PC-9 (cell line): ENCODE measurements at regions not wholly inside any gene's neighbourhood (a gene's known extent, or its start where the extent isn't known, plus 50 kb on each side); places are given as distances from the start of the nearest gene placed in this dataset.

ENCODE experiments used
- BruUV-seq: library from RNA; stranded (reverse); fragments of 400-500 nt; replicated peaks from 2 replicates; lab custom pipeline; 2021; lab: Mats Ljungman, UMichigan
- CTCF ChIA-PET: fragments of 300-600 bp; sonication (Branson Sonifier 250); formaldehyde crosslinking; loops from one replicate; lab custom pipeline; 2022; ENCODE audit warnings: antibody characterized with exemption; lab: Charles Lee
- POLR2A ChIA-PET: fragments of 300-600 bp; sonication (Branson Sonifier 250); formaldehyde crosslinking; loops from one replicate; lab custom pipeline; 2022; ENCODE audit warnings: antibody characterized with exemption; ENCODE audit not compliant: unreplicated experiment; lab: Charles Lee
- DNase-seq, 2 experiments: peaks; one replicate each; pipeline versions ENCODE4 v3.0.0 to v3.0.0-alpha.2; 2015 to 2022; ENCODE audit warnings: mixed read lengths in 1 of 2
- H2AFZ ChIP-seq: fragments of 200-600 bp; sonication (generic); 2 replicates; pipeline ENCODE4 v1.8.1; 2017; ENCODE audit warnings: antibody characterized with exemption
- H3F3A ChIP-seq: fragments of 200-600 bp; sonication (generic); 2 replicates; pipeline ENCODE4 v1.8.1; 2017; ENCODE audit warnings: antibody characterized with exemption, mild to moderate bottlenecking, low read depth; ENCODE audit not compliant: insufficient read depth
- H3K27ac ChIP-seq: fragments of 200-600 bp; sonication (generic); 2 replicates; pipeline ENCODE4 v1.6.1; 2016; ENCODE audit warnings: mixed run types
- H3K27me3 ChIP-seq: fragments of 200-600 bp; sonication (generic); 2 replicates; pipeline ENCODE4 v1.6.1; 2016; ENCODE audit warnings: low read depth, mixed run types; ENCODE audit not compliant: insufficient read depth
- H3K36me3 ChIP-seq: fragments of 200-600 bp; sonication (generic); 2 replicates; pipeline ENCODE4 v1.6.1; 2016; ENCODE audit warnings: low read depth, mixed run types
- H3K4me1 ChIP-seq: fragments of 200-600 bp; sonication (generic); replicated peaks from 2 replicates; pipeline ENCODE4 v1.6.1; 2016; ENCODE audit warnings: mixed run types; ENCODE audit not compliant: insufficient read depth
- H3K4me2 ChIP-seq: fragments of 200-600 bp; sonication (generic); 2 replicates; pipeline ENCODE4 v1.6.1; 2017; ENCODE audit warnings: mixed run types
- H3K4me3 ChIP-seq: fragments of 200-600 bp; sonication (generic); 2 replicates; pipeline ENCODE4 v1.6.1; 2016; ENCODE audit warnings: mixed run types
- H3K79me2 ChIP-seq: fragments of 200-600 bp; sonication (generic); 2 replicates; pipeline ENCODE4 v1.6.1; 2017; ENCODE audit warnings: low read depth, mixed run types
- H3K9me2 ChIP-seq: fragments of 200-600 bp; sonication (generic); 2 replicates; pipeline ENCODE4 v1.8.1; 2017; ENCODE audit warnings: mild to moderate bottlenecking; ENCODE audit not compliant: insufficient read depth
- H3K9me3 ChIP-seq: fragments of 200-600 bp; sonication (generic); 2 replicates; pipeline ENCODE4 v1.8.1; 2016; ENCODE audit warnings: low read depth; ENCODE audit not compliant: insufficient read depth
- H4K20me1 ChIP-seq: fragments of 200-600 bp; sonication (generic); 2 replicates; pipeline ENCODE4 v1.8.1; 2017; ENCODE audit not compliant: insufficient read depth
- EZH2 ChIP-seq: fragments of 200-600 bp; sonication (generic); IDR thresholded peaks from 2 replicates; pipeline ENCODE4 v1.8.0; 2017; ENCODE audit warnings: antibody characterized with exemption, low read depth
- intact Hi-C: fragments of 100-400 bp; cut with micrococcal nuclease; formaldehyde crosslinking; loops from one replicate; pipeline ENCODE4 v1.10.0; 2022; ENCODE audit not compliant: unreplicated experiment
- TF ChIP-seq, protein P1 (sequence below): fragments of 200-600 bp; sonication (generic); conservative IDR thresholded peaks from 2 replicates; pipeline ENCODE4 v1.6.1; 2017; ENCODE audit warnings: mixed run types, antibody characterized with exemption, mild to moderate bottlenecking, moderate library complexity

DNA sequence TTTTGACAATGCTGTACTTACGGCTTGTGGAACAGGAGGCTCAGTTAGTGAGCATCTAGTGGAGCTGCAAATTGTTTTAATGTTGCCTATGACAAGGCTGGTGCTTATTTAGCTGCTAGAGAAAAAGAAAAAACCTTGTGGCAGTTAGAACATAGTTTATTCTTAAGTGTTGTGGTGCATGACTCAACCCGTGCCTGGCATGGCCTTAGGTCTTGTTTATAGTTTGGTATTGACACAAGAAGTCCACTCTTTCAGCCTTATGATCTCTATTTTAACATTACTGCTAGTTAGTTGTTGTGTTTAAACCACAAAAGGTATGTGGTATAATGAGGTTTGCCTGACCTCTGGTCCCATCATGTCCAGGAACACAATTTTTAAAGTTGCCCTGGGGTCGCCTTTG, 744.6 kb downstream of the FAM181B start:
- Histone ChIP-seq H3K4me1 (no peaks in the 10 kb centered on the region), H4K20me1 (no peaks in the 10 kb centered on the region), H3K79me2 (no peaks in the 10 kb centered on the region), H3K9me2 (no peaks in the 10 kb centered on the region), H3K4me2 (no peak overlapping the region), H3K9me3 (no peaks in the 10 kb centered on the region), H3F3A (no peaks in the 10 kb centered on the region), H3K27ac (no peak overlapping the region), H3K27me3 (no peaks in the 10 kb centered on the region), H2AFZ (no peak overlapping the region), H3K4me3 (no peak overlapping the region), H3K36me3 (no peaks in the 10 kb centered on the region)
- ChIA-PET CTCF (no interaction called here), POLR2A (no interaction called here)
- no TSS peak for BruUV-seq
- no peak for DNase-seq
- intact Hi-C loops, result no loop called here
- TF ChIP-seq EZH2, result no peak
- TF ChIP-seq, protein P1, sequence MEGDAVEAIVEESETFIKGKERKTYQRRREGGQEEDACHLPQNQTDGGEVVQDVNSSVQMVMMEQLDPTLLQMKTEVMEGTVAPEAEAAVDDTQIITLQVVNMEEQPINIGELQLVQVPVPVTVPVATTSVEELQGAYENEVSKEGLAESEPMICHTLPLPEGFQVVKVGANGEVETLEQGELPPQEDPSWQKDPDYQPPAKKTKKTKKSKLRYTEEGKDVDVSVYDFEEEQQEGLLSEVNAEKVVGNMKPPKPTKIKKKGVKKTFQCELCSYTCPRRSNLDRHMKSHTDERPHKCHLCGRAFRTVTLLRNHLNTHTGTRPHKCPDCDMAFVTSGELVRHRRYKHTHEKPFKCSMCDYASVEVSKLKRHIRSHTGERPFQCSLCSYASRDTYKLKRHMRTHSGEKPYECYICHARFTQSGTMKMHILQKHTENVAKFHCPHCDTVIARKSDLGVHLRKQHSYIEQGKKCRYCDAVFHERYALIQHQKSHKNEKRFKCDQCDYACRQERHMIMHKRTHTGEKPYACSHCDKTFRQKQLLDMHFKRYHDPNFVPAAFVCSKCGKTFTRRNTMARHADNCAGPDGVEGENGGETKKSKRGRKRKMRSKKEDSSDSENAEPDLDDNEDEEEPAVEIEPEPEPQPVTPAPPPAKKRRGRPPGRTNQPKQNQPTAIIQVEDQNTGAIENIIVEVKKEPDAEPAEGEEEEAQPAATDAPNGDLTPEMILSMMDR, result no peak

DNA sequence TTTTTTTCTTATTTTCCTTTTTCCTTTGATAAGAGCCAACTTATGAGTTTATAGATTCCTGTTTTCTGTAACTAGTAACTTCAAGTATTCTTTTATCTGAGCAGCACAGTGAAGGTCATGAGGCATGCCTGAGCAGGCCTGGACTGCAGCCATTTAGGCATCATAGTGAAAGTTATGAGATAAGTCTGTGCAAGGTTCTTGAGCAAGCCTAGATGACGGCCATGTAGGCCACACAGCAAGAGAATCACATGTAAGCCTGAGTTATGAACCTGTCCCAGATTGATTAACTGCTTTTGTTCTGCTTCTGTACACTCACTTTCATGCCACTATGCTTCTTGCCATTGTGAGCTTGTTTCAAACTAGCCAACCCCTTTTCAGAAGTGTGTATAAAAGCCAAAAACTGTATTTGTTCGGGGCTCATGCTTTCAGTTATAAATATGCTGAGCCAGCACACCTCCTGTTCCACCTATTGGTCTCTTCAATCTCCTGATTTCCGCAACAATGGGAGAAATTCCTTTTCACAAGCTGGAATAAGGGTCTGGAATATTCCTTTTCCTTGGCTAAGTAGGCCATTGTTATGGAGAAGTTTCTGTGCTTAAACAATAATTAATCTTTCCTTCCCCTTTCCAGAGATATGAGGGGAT, 745.7 kb downstream of the FAM181B start:
- Histone ChIP-seq H3K4me1 (no peaks in the 10 kb centered on the region), H3K36me3 (no peaks in the 10 kb centered on the region), H3F3A (no peaks in the 10 kb centered on the region), H4K20me1 (no peaks in the 10 kb centered on the region), H3K79me2 (no peaks in the 10 kb centered on the region), H3K9me3 (no peaks in the 10 kb centered on the region), H2AFZ (no peak overlapping the region), H3K4me3 (no peak overlapping the region), H3K4me2 (no peak overlapping the region), H3K9me2 (no peaks in the 10 kb centered on the region), H3K27ac (no peak overlapping the region), H3K27me3 (no peaks in the 10 kb centered on the region)
- POLR2A ChIA-PET, result no interaction called here
- no TSS peak for BruUV-seq
- DNase-seq, result no peak
- CTCF ChIA-PET, result no interaction called here
- TF ChIP-seq EZH2, result no peak
- TF ChIP-seq, protein P1, result no peak
- intact Hi-C loops, result no loop called here

DNA sequence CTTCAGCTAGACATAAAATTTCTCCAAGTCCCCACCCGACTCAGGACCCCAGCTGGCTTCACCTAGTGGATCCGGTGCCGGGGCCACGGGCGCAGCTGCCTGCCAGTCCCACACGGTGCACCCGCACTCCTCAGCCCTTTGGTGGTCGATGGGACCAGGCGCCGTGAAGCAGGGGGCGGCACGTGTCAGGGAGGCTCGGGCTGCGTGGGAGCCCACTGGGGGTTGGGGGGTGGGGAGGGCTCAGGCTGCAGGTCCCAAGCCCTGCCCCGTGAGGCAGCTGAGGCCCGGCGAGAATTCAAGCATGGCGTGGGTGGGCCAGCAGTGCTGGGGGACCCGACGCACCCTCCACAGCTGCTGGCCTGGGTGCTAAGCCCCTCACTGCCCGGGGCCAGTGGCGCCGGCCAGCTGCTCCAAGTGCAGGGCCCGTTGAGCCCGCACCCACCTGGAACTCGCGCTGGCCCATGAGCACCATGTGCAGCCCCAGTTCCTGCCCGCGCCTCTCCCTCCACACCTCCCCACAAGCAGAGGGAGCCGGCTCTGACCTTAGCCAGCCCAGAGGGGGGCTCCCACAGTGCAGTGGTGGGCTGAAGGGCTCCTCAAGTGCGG, 747.0 kb downstream of the FAM181B start:
- Histone ChIP-seq H3K36me3 (no peaks in the 10 kb centered on the region), H3K4me2 (no peak overlapping the region), H3K27ac (no peak overlapping the region), H2AFZ (peak overlapping the region; percentile 56), H3K4me3 (no peak overlapping the region), H4K20me1 (0 out of 2 replicates have a peak, but pooled peaks cover 2% of the 10 kb centered on the region), H3K27me3 (no peaks in the 10 kb centered on the region), H3K9me3 (no peaks in the 10 kb centered on the region), H3F3A (no peaks in the 10 kb centered on the region), H3K79me2 (no peaks in the 10 kb centered on the region), H3K4me1 (no peaks in the 10 kb centered on the region), H3K9me2 (no peaks in the 10 kb centered on the region)
- BruUV-seq, result no TSS peak
- POLR2A ChIA-PET, result no interaction called here
- DNase-seq, result no peak
- CTCF ChIA-PET, result no interaction called here
- intact Hi-C loops, result no loop called here
- no peak for TF ChIP-seq EZH2
- TF ChIP-seq, protein P1, result no peak
